HG02884 (cell line): ENCODE measurements at regions not wholly inside any gene's neighbourhood (a gene's known extent, or its start where the extent isn't known, plus 50 kb on each side); places are given as distances from the start of the nearest gene placed in this dataset.
"Not testable (repeated sequence)": the region's sequence is repeated elsewhere in the genome, so short reads cannot be mapped to it uniquely, and the experiment has no call there.

Experiments used
- ATAC-seq: cut with Tn5 transposase; IDR thresholded peaks from one replicate; pipeline ENCODE4 v1.9.1; 2021; ENCODE audit warnings: mild to moderate bottlenecking, moderate library complexity; ENCODE audit not compliant: unreplicated experiment

GRCh38 chr9:63813391-63814021 is 1471.5 kb downstream of the FOXD4L5 start:
- not testable (repeated sequence) for ATAC-seq

GRCh38 chr9:63812822-63813221 is 1472.2 kb downstream of the FOXD4L5 start:
- ATAC-seq = peak; percentile 58

GRCh38 chr9:63804205-63804604 is 1480.8 kb downstream of the FOXD4L5 start:
- not testable (repeated sequence) for ATAC-seq

GRCh38 chr9:63794081-63794685 is 1490.8 kb downstream of the FOXD4L5 start:
- not testable (repeated sequence) for ATAC-seq

- not testable (repeated sequence) for ATAC-seq
Measured at GRCh38 chr9:63787454-63787853, 1497.6 kb downstream of the FOXD4L5 start.

GRCh38 chr9:63785059-63785458 is 1500.0 kb downstream of the FOXD4L5 start:
- ATAC-seq = not testable (repeated sequence)

GRCh38 chr9:63784421-63784820 is 1500.6 kb downstream of the FOXD4L5 start:
- ATAC-seq = not testable (repeated sequence)

GRCh38 chr9:63781817-63782439 is 1503.1 kb downstream of the FOXD4L5 start:
- peak; percentile 17 for ATAC-seq

- peak; percentile 100 for ATAC-seq
Measured at GRCh38 chr9:63781390-63781789, 1503.6 kb downstream of the FOXD4L5 start.

- ATAC-seq = not testable (repeated sequence)
Measured at GRCh38 chr9:63776220-63776619, 1508.8 kb downstream of the FOXD4L5 start.

GRCh38 chr9:63775092-63775426 is 1510.0 kb downstream of the FOXD4L5 start:
- not testable (repeated sequence) for ATAC-seq

- ATAC-seq = not testable (repeated sequence)
Measured at GRCh38 chr9:63774369-63775091, 1510.5 kb downstream of the FOXD4L5 start.

GRCh38 chr9:63762230-63762629 is 1522.8 kb downstream of the FOXD4L5 start:
- ATAC-seq = not testable (repeated sequence)

GRCh38 chr9:63729021-63729420 is 1556.0 kb downstream of the FOXD4L5 start:
- ATAC-seq = not testable (repeated sequence)

- no peak for ATAC-seq
Measured at GRCh38 chr9:63728287-63728686, 1556.7 kb downstream of the FOXD4L5 start.

GRCh38 chr9:63708285-63708684 is 1576.7 kb downstream of the FOXD4L5 start:
- not testable (repeated sequence) for ATAC-seq

GRCh38 chr9:63704456-63704855 is 1580.6 kb downstream of the FOXD4L5 start:
- ATAC-seq = not testable (repeated sequence)

- not testable (repeated sequence) for ATAC-seq
Measured at GRCh38 chr9:63703670-63704069, 1581.3 kb downstream of the FOXD4L5 start.

- ATAC-seq = not testable (repeated sequence)
Measured at GRCh38 chr9:63703138-63703665, 1581.8 kb downstream of the FOXD4L5 start.
